GM12878 (cell line): ENCODE measurements at regions not wholly inside any gene's neighbourhood (a gene's known extent, or its start where the extent isn't known, plus 50 kb on each side); places are given as distances from the start of the nearest gene placed in this dataset.

Experiments
- ATAC-seq: fragments of 200-7000 bp; cut with Tn5 transposase; 3 replicates; pipeline ENCODE4 v1.9.1; 2020; ENCODE audit warnings: mild to moderate bottlenecking, moderate library complexity
- BruUV-seq: library from RNA; stranded (reverse); fragments of 400-500 nt; replicated peaks from 2 replicates; lab custom pipeline; 2021; lab: Mats Ljungman, UMichigan
- CTCF ChIA-PET: fragments of 300-600 bp; sonication (Branson Sonifier 250); formaldehyde crosslinking; extraction: SDS; loops from one replicate; lab custom pipeline; 2021; ENCODE audit warnings: inconsistent platforms; lab: Yijun Ruan, JAX
- POLR2A ChIA-PET: fragments of 350-600 bp; formaldehyde crosslinking; extraction: SDS; loops from one replicate; lab custom pipeline; 2021; ENCODE audit warnings: inconsistent platforms; lab: Charles Lee
- RAD21 ChIA-PET: fragments of 300-600 bp; sonication (Branson Sonifier 250); formaldehyde crosslinking; loops from one replicate; lab custom pipeline; 2023; ENCODE audit warnings: antibody characterized with exemption; ENCODE audit not compliant: unreplicated experiment; lab: Charles Lee
- SMC1A ChIA-PET: fragments of 300-600 bp; sonication (Branson Sonifier 250); formaldehyde crosslinking; loops from one replicate; lab custom pipeline; 2023; ENCODE audit not compliant: unreplicated experiment, uncharacterized antibody; lab: Charles Lee
- DNase-seq: peaks from one replicate; pipeline ENCODE4 v3.0.0-alpha.2; 2011; ENCODE audit warnings: low read depth, low spot score
- FAIRE-seq: peaks from 3 replicates; lab custom pipeline; 2011; peaks lifted over from hg19 to GRCh38; lab: Jason Lieb, UNC
- H2AFZ ChIP-seq: 2 replicates; pipeline ENCODE4 v1.6.0; 2011; ENCODE audit warnings: low read depth, low read length, control low read depth; ENCODE audit not compliant: control insufficient read depth
- H3K27ac ChIP-seq: 2 replicates; pipeline ENCODE4 v1.5.1; 2011; ENCODE audit warnings: control low read depth; ENCODE audit not compliant: control insufficient read depth, insufficient read depth
- H3K27me3 ChIP-seq, 2 experiments: replicated peaks in 1 of 2; 2 replicates each; pipeline versions ENCODE4 v1.6.0 to v1.6.1; 2011; ENCODE audit warnings: low read length in 1 of 2; ENCODE audit not compliant: control insufficient read depth in 2 of 2, insufficient read depth in 2 of 2
- H3K36me3 ChIP-seq, 2 experiments: 2 replicates each; pipeline ENCODE4 v1.5.1; 2011; ENCODE audit warnings: low read length in 1 of 2; ENCODE audit not compliant: control insufficient read depth in 2 of 2, insufficient read depth in 2 of 2
- H3K4me1 ChIP-seq: 2 replicates; pipeline ENCODE4 v1.6.1; 2011; ENCODE audit warnings: mild to moderate bottlenecking, low read length, moderate library complexity, mixed read lengths; ENCODE audit not compliant: control insufficient read depth, insufficient read depth
- H3K4me2 ChIP-seq: 2 replicates; pipeline ENCODE4 v1.6.0; 2011; ENCODE audit warnings: control low read depth; ENCODE audit not compliant: control insufficient read depth, insufficient read depth
- H3K4me3 ChIP-seq: fragments of 200-600 bp; sonication (generic); 2 replicates; pipeline ENCODE4 v1.5.1; 2016
- H3K79me2 ChIP-seq: 2 replicates; pipeline ENCODE4 v1.6.0; 2011; ENCODE audit warnings: low read length; ENCODE audit not compliant: control insufficient read depth, insufficient read depth
- H3K9ac ChIP-seq: 2 replicates; pipeline ENCODE4 v1.8.0; 2011; ENCODE audit warnings: low read length, control low read depth, mixed read lengths; ENCODE audit not compliant: control insufficient read depth, insufficient read depth
- H3K9me3 ChIP-seq: replicated peaks from 3 replicates; pipeline ENCODE4 v1.5.1; 2011; ENCODE audit warnings: mild to moderate bottlenecking, low read length; ENCODE audit not compliant: control insufficient read depth, insufficient read depth
- H4K20me1 ChIP-seq: 2 replicates; pipeline ENCODE4 v1.6.0; 2011; ENCODE audit not compliant: control insufficient read depth, insufficient read depth
- NFYA ChIP-seq: IDR thresholded peaks from 2 replicates; pipeline ENCODE4 v1.6.1; 2011; ENCODE audit warnings: low read depth, mild to moderate bottlenecking, low read length, improper control_type of control experiment, borderline replicate concordance
- NFYB ChIP-seq: IDR thresholded peaks from 2 replicates; pipeline ENCODE4 v1.6.1; 2011; ENCODE audit warnings: low read depth, mild to moderate bottlenecking, low read length, improper control_type of control experiment, moderate library complexity; ENCODE audit not compliant: insufficient read depth
- WGBS: methylation state at CpG from one replicate; pipeline ENCODE4 v1.1.6; 2016; ENCODE audit warnings: low lambda C conversion rate; ENCODE audit not compliant: insufficient replicate concordance, insufficient coverage; ENCODE audit errors: missing lambda C conversion rate; 5-methylcytosine and 5-hydroxymethylcytosine counted together
- in situ Hi-C: fragments of 300-500 bp; cut with MboI; formaldehyde crosslinking; loops from 9 replicates; pipeline ENCODE4 v1.14.3; 2018; ENCODE audit warnings: mixed read lengths
- intact Hi-C: fragments of 100-400 bp; cut with micrococcal nuclease; formaldehyde crosslinking; loops from one replicate; pipeline ENCODE4 v1.14.2; 2022; ENCODE audit not compliant: unreplicated experiment
- TF ChIP-seq, protein P1 (sequence below): fragments of 150-350 bp; IDR thresholded peaks from 2 replicates; pipeline ENCODE4 v1.6.1; 2014; ENCODE audit warnings: mild to moderate bottlenecking, low read depth, low read length
- TF ChIP-seq, protein P2 (sequence below): fragments of 450-650 bp; IDR thresholded peaks from 2 replicates; pipeline ENCODE4 v1.6.1; 2016; ENCODE audit warnings: mild to moderate bottlenecking

DNA sequence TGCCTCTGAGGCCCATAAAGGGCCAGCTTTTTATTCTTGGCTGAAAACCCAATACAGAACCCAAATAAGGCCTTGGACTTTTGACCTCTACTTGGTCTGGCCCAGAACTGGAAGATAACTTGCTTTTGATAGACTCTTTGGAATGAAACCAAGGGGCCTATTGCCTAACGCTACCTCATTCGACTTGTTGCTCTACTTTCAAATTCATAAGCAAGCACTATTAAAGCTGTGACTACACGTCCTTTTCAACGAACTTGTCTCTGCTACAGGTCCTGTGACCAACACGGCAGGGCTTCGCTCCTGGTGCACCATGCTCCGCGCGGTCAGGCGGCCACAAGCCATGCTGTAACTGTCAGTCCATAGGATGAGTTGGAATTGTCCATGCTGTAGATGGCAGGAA is 385.4 kb downstream of the MFSD1 start (continued):
- TF ChIP-seq, protein P1, sequence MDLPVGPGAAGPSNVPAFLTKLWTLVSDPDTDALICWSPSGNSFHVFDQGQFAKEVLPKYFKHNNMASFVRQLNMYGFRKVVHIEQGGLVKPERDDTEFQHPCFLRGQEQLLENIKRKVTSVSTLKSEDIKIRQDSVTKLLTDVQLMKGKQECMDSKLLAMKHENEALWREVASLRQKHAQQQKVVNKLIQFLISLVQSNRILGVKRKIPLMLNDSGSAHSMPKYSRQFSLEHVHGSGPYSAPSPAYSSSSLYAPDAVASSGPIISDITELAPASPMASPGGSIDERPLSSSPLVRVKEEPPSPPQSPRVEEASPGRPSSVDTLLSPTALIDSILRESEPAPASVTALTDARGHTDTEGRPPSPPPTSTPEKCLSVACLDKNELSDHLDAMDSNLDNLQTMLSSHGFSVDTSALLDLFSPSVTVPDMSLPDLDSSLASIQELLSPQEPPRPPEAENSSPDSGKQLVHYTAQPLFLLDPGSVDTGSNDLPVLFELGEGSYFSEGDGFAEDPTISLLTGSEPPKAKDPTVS = no peak
- TF ChIP-seq, protein P2, sequence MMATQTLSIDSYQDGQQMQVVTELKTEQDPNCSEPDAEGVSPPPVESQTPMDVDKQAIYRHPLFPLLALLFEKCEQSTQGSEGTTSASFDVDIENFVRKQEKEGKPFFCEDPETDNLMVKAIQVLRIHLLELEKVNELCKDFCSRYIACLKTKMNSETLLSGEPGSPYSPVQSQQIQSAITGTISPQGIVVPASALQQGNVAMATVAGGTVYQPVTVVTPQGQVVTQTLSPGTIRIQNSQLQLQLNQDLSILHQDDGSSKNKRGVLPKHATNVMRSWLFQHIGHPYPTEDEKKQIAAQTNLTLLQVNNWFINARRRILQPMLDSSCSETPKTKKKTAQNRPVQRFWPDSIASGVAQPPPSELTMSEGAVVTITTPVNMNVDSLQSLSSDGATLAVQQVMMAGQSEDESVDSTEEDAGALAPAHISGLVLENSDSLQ = no peak

DNA sequence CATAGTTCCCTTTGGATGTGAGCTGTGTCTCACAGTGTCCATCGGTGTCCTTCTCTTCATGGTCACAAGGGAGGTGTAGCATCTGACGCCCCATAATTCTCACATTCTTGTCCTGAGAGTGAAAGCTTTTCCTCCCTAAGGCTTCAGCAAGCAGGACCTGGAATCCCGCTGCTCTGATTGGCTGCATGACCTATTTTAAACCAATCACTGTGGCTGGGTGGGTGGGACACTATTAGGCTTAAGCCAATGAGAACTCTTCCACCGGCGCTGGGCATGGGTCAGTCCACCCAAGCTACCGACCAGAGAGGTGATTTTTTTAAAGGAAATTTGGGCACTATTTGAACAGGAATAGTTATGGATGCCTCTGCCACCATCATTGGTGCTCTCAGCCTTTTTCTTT is 385.9 kb downstream of the MFSD1 start:
- CTCF ChIA-PET = no interaction called here

More for the DNA sequence above, 385.9 kb downstream of the MFSD1 start:
- no peaks in the 10 kb centered on the region for H3K27me3 ChIP-seq
- no peak overlapping the region for H3K4me2 ChIP-seq
- no peak for FAIRE-seq
- H3K9me3 ChIP-seq = no peaks in the 10 kb centered on the region
- no peak overlapping the region for H3K4me3 ChIP-seq
- no peaks in the 10 kb centered on the region for H3K79me2 ChIP-seq
- H3K27ac ChIP-seq = no peak overlapping the region
- WGBS = 75% methylated on average over 6 of the region's 6 CpGs
- no peak overlapping the region for H3K9ac ChIP-seq
- ChIA-PET RAD21 (no interaction called here), SMC1A (no interaction called here), POLR2A (no interaction called here)
- H2AFZ ChIP-seq = no peak overlapping the region
- no TSS peak for BruUV-seq
- no peak for DNase-seq
- H3K36me3 ChIP-seq = no peaks in the 10 kb centered on the region
- 0 out of 3 replicates have a peak, but pooled peaks have one; percentile 18 for ATAC-seq
- H3K4me1 ChIP-seq = peaks cover 23% of the 10 kb centered on the region
- intact Hi-C loops (no loop called here), in situ Hi-C loops (no loop called here)
- TF ChIP-seq NFYB (peak; percentile 63), NFYA (no peak)
- H4K20me1 ChIP-seq = no peaks in the 10 kb centered on the region
